ENCODE measurements at regions not wholly inside any gene's neighbourhood (a gene's known extent, or its start where the extent isn't known, plus 50 kb on each side); places are given as distances from the start of the nearest gene placed in this dataset.
"Not testable (repeated sequence)": the region's sequence is repeated elsewhere in the genome, so short reads cannot be mapped to it uniquely, and the experiment has no call there.

DNA sequence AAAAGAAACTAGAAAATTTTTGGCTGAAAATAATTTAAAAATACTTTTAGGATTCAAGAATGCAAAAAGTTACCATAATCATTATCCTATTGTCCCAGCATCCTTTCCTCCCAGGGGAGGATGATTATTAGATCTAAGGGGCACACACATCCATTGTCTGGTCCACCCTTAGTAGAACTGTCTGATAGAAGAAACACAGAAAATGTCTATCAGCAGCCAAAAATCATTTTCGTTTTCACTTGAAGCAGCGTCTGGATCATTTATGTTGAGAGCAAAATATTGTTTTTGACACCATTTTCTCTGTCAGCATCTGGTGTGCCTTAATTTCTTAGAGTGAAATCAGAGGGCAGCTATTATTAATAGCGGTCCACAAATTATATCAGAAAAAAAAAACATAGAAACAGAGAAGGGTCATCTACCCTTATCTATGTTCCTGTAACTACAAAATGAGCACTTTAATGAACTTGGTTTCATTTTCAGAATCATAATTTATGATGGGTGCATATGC, 446.3 kb downstream of the TRAM1L1 start:
- Histone ChIP-seq H3K36me3 (ENCODE audit: control insufficient read depth, insufficient read depth, low read length) (no peaks in the 10 kb centered on the region), H3K9me3 (ENCODE audit: control insufficient read depth, insufficient read depth, low read length) (no peaks in the 10 kb centered on the region), H3K4me1 (ENCODE audit: control insufficient read depth, insufficient read depth, low read length) (no peaks in the 10 kb centered on the region), H3K27me3 (ENCODE audit: control insufficient read depth, insufficient read depth, low read length) (no peaks in the 10 kb centered on the region), H3K4me3 (ENCODE audit: low read depth, low read length) (no peak overlapping the region), H3K27ac (ENCODE audit: low read depth, low read length) (no peak overlapping the region)
- no peak for DNase-seq (ENCODE audit: low read depth in 4 of 6, low spot score in 6 of 6)
- no CpG with 5 or more reads among the region's 3 CpGs for WGBS (ENCODE audit: insufficient coverage)

DNA sequence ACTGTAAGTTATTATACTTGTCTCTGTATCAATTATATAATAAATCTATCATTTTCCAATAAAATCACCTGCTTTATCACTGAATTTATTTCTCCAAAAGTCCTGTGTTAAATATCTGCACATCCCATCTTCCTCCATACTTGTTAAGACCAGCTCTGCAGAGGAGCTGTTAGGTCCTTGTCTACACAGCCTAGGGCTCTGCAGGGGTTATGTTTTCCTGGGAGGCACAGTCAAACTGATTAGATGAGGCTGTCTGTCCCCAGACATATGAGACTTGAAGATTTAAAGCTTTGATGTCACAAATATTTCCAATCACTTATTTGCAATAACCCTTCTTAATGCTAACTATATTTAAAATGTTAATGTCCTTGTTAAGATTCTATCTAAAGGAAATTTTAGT, 446.8 kb downstream of the TRAM1L1 start:
- Histone ChIP-seq H3K4me1 (ENCODE audit: control insufficient read depth, insufficient read depth, low read length) (no peaks in the 10 kb centered on the region), H3K27me3 (ENCODE audit: control insufficient read depth, insufficient read depth, low read length) (no peaks in the 10 kb centered on the region), H3K27ac (ENCODE audit: low read depth, low read length) (no peak overlapping the region), H3K36me3 (ENCODE audit: control insufficient read depth, insufficient read depth, low read length) (no peaks in the 10 kb centered on the region), H3K4me3 (ENCODE audit: low read depth, low read length) (no peak overlapping the region), H3K9me3 (ENCODE audit: control insufficient read depth, insufficient read depth, low read length) (no peaks in the 10 kb centered on the region)
- DNase-seq (ENCODE audit: low read depth in 4 of 6, low spot score in 6 of 6): no peak

DNA sequence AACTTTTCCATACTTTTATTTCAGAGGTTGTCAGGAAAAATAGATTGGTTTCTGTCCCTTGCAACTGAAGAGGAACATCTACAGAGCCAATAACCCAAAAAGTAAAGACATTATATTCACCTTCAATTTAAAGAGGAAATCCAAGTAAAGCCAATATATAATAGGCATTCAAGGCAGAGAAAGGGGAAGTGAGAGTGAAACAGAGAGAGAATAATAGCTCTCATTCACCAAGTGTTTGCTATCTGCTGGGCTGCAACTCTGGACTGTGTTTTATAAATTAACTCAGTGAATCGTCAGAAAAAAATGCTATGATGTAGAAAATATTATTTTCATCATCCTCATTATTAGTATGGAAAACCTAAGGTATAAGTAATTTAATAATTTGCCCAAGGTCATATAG, 448.5 kb downstream of the TRAM1L1 start:
- no peaks in the 10 kb centered on the region for H3K36me3 ChIP-seq (ENCODE audit: control insufficient read depth, insufficient read depth, low read length)
- H3K27me3 ChIP-seq (ENCODE audit: control insufficient read depth, insufficient read depth, low read length): no peaks in the 10 kb centered on the region
- H3K9me3 ChIP-seq (ENCODE audit: control insufficient read depth, insufficient read depth, low read length): no peaks in the 10 kb centered on the region
- no peaks in the 10 kb centered on the region for H3K4me1 ChIP-seq (ENCODE audit: control insufficient read depth, insufficient read depth, low read length)
- no peak overlapping the region for H3K4me3 ChIP-seq (ENCODE audit: low read depth, low read length)
- no CpG with 5 or more reads among the region's 1 CpG for WGBS (ENCODE audit: insufficient coverage)
- no peak for DNase-seq (ENCODE audit: low read depth in 4 of 6, low spot score in 6 of 6)
- H3K27ac ChIP-seq (ENCODE audit: low read depth, low read length): no peak overlapping the region

DNA sequence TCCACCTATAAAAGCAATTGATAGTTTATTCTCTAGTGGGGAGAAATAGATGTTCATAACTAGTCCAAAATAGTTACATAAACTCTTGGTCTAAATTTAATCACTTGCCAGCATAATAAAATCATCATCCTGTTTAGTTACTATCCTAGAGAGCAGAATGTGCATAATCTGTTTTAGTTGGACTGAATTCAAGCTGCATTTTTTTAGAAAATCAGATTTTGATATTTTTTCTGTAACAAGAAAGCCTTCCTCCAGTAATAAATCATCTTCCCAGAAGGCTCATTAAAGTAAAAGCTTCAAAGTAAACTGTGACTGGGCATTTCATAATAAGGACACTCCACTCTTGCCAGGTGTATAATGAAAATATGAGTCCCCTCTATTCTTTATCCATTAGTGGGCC, 453.1 kb downstream of the TRAM1L1 start:
- Histone ChIP-seq H3K4me3 (ENCODE audit: low read depth, low read length) (no peak overlapping the region), H3K27ac (ENCODE audit: low read depth, low read length) (no peak overlapping the region), H3K4me1 (ENCODE audit: control insufficient read depth, insufficient read depth, low read length) (no peaks in the 10 kb centered on the region), H3K27me3 (ENCODE audit: control insufficient read depth, insufficient read depth, low read length) (no peaks in the 10 kb centered on the region), H3K36me3 (ENCODE audit: control insufficient read depth, insufficient read depth, low read length) (no peaks in the 10 kb centered on the region), H3K9me3 (ENCODE audit: control insufficient read depth, insufficient read depth, low read length) (no peaks in the 10 kb centered on the region)
- DNase-seq (ENCODE audit: low read depth in 4 of 6, low spot score in 6 of 6): peak in 2 of 6 donors; percentile 14 to 28

DNA sequence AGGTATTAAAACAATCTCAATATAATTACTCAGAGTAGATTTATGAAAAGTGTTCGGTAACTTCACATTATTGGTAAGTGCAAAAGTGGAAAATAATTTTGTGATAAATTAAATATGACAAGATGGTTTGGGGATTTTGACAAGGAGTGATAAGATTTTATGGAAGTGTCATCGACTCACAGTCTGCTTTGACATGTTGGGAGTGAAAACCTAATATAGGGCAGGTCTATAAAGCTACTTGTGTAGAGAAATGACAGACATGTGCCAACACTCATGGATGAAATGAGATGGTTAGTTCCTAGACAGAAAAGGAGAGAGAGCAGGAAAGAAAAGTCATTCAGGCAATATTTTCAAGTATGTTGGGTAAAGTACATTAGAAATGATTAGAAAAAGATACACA, 456.8 kb downstream of the TRAM1L1 start:
- WGBS (ENCODE audit: insufficient coverage): 85% methylated on average over 2 of the region's 2 CpGs
- DNase-seq (ENCODE audit: low read depth in 4 of 6, low spot score in 6 of 6): no peak
- Histone ChIP-seq H3K36me3 (ENCODE audit: control insufficient read depth, insufficient read depth, low read length) (no peaks in the 10 kb centered on the region), H3K4me1 (ENCODE audit: control insufficient read depth, insufficient read depth, low read length) (no peaks in the 10 kb centered on the region), H3K9me3 (ENCODE audit: control insufficient read depth, insufficient read depth, low read length) (no peaks in the 10 kb centered on the region), H3K27ac (ENCODE audit: low read depth, low read length) (no peak overlapping the region), H3K27me3 (ENCODE audit: control insufficient read depth, insufficient read depth, low read length) (no peaks in the 10 kb centered on the region), H3K4me3 (ENCODE audit: low read depth, low read length) (no peak overlapping the region)

DNA sequence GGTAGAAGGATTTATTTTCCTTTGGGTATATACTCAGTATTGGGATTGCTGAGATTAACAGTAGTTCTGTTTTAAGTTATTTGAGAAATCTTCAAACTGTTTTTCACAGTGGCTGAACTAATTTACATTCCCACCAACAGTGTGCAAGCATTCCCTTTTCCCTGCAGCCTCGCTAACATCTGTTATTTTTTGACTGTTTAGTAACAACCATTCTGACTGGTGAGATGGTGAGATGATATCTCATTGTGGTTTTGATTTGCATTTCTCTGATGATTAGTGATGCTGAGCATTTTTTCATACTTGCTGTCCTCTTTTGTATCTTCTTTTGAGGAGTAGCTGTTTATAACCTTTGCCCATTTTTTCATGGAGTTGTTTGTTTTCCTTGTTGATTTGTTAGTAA, 457.8 kb downstream of the TRAM1L1 start:
- no peak overlapping the region for H3K27ac ChIP-seq (ENCODE audit: low read depth, low read length)
- no peaks in the 10 kb centered on the region for H3K9me3 ChIP-seq (ENCODE audit: control insufficient read depth, insufficient read depth, low read length)
- no peaks in the 10 kb centered on the region for H3K4me1 ChIP-seq (ENCODE audit: control insufficient read depth, insufficient read depth, low read length)
- H3K36me3 ChIP-seq (ENCODE audit: control insufficient read depth, insufficient read depth, low read length): no peaks in the 10 kb centered on the region
- no peak overlapping the region for H3K4me3 ChIP-seq (ENCODE audit: low read depth, low read length)
- WGBS (ENCODE audit: insufficient coverage): no CpG with 5 or more reads among the region's 1 CpG
- DNase-seq (ENCODE audit: low read depth in 4 of 6, low spot score in 6 of 6): peak in 2 of 6 donors; percentile 3 to 69
- H3K27me3 ChIP-seq (ENCODE audit: control insufficient read depth, insufficient read depth, low read length): no peaks in the 10 kb centered on the region

DNA sequence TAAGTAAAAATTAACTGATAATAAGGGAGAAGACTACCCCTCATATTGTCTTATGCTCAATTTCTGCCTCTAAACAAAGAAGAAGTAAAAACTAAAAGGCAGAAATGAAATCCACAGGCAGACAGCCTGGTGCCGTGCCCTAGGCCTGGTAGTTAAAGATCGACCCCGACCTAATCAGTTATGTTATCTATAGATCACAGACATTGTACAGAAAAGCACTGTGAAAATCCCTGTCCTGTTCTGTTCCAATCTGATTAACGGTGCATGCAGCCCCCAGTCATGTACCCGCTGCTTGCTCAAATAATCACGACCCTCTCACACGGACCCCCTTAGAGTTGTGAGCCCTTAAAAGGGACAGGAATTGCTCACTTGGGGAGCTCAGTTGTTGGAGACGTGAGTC, 465.9 kb downstream of the TRAM1L1 start:
- not testable (repeated sequence) for H3K27ac ChIP-seq (ENCODE audit: low read depth, low read length); H3K27me3 ChIP-seq (ENCODE audit: control insufficient read depth, insufficient read depth, low read length); DNase-seq (ENCODE audit: low read depth in 4 of 6, low spot score in 6 of 6); H3K4me3 ChIP-seq (ENCODE audit: low read depth, low read length); H3K4me1 ChIP-seq (ENCODE audit: control insufficient read depth, insufficient read depth, low read length); H3K9me3 ChIP-seq (ENCODE audit: control insufficient read depth, insufficient read depth, low read length); H3K36me3 ChIP-seq (ENCODE audit: control insufficient read depth, insufficient read depth, low read length)
- 57% methylated on average over 5 of the region's 8 CpGs for WGBS (ENCODE audit: insufficient coverage)

DNA sequence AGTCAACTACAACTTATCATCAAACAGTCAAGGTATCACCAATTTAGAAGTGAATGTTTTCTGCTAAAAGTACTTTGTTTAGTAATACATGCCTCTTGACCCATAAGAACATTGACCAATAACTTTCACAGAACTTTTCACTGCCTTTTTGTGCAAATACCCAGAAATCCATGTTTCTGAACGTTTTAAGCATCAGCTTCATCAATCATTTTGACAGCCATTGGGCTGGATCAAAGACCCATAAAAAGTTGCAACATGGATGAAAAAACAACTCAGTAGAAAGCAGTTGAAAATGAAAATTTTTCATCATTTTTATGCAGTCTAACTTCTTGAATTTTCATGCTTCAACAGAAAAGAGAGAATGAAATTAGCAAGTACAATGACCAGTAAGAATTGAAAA, 466.7 kb downstream of the TRAM1L1 start:
- no peaks in the 10 kb centered on the region for H3K4me1 ChIP-seq (ENCODE audit: control insufficient read depth, insufficient read depth, low read length)
- H3K27ac ChIP-seq (ENCODE audit: low read depth, low read length): no peak overlapping the region
- no peaks in the 10 kb centered on the region for H3K36me3 ChIP-seq (ENCODE audit: control insufficient read depth, insufficient read depth, low read length)
- no peak overlapping the region for H3K4me3 ChIP-seq (ENCODE audit: low read depth, low read length)
- H3K27me3 ChIP-seq (ENCODE audit: control insufficient read depth, insufficient read depth, low read length): no peaks in the 10 kb centered on the region
- no peak for DNase-seq (ENCODE audit: low read depth in 4 of 6, low spot score in 6 of 6)
- 67% methylated on average over 1 of the region's 1 CpG for WGBS (ENCODE audit: insufficient coverage)
- no peaks in the 10 kb centered on the region for H3K9me3 ChIP-seq (ENCODE audit: control insufficient read depth, insufficient read depth, low read length)

DNA sequence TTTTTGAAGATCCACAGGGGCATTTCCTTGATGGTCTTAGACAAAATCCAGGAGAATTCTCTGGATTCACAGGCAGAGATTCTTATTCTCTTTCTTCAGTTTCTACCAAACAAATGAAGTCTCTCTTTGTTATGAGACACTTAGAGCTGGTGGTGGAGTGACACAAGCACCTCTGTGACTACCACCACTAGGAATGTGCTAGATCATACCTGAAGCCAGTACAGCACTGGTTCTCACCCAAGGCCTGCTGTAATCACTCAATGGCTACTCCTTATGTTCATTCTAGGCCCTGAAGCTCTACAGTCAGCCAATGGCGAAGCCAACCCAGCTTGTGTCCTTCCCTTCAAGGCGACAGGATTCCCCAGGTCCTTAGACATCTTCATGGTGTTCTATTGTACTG, 482.3 kb downstream of the TRAM1L1 start:
- no peak overlapping the region for H3K27ac ChIP-seq (ENCODE audit: low read depth, low read length)
- peaks cover 2% of the 10 kb centered on the region for H3K9me3 ChIP-seq (ENCODE audit: control insufficient read depth, insufficient read depth, low read length)
- no peaks in the 10 kb centered on the region for H3K27me3 ChIP-seq (ENCODE audit: control insufficient read depth, insufficient read depth, low read length)
- no peak overlapping the region for H3K4me3 ChIP-seq (ENCODE audit: low read depth, low read length)
- H3K4me1 ChIP-seq (ENCODE audit: control insufficient read depth, insufficient read depth, low read length): no peaks in the 10 kb centered on the region
- no peaks in the 10 kb centered on the region for H3K36me3 ChIP-seq (ENCODE audit: control insufficient read depth, insufficient read depth, low read length)
- WGBS (ENCODE audit: insufficient coverage): 31% methylated on average over 2 of the region's 2 CpGs
- DNase-seq (ENCODE audit: low read depth in 4 of 6, low spot score in 6 of 6): no peak

DNA sequence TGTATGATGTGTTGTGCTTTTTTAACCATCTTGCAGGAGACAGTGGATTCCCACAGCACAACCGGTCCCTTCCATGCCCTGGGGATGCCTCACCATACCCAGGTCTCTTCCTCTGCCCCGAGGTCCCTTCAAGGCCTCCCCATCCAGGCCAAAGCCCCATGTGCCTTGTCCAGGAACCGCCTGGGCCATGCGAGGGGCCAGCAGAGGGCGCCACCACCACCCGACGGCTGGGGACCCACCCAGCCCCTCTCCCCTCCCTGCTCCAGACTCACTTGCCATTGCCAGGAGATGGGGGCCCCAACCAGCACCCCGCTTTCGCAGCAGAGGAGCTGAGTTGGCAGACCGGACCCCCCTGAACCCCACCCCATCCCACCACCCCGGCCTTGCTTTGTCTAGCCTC, 485.5 kb downstream of the TRAM1L1 start:
- Histone ChIP-seq H3K27ac (ENCODE audit: low read depth, low read length) (no peak overlapping the region), H3K36me3 (ENCODE audit: control insufficient read depth, insufficient read depth, low read length) (no peaks in the 10 kb centered on the region), H3K4me3 (ENCODE audit: low read depth, low read length) (no peak overlapping the region), H3K9me3 (ENCODE audit: control insufficient read depth, insufficient read depth, low read length) (peaks cover 2% of the 10 kb centered on the region), H3K27me3 (ENCODE audit: control insufficient read depth, insufficient read depth, low read length) (no peaks in the 10 kb centered on the region), H3K4me1 (ENCODE audit: control insufficient read depth, insufficient read depth, low read length) (no peaks in the 10 kb centered on the region)
- 90% methylated on average over 7 of the region's 11 CpGs for WGBS (ENCODE audit: insufficient coverage)
- no peak for DNase-seq (ENCODE audit: low read depth in 4 of 6, low spot score in 6 of 6)

Measured in spinal cord (tissue), 9 donors.